Tibial nerve (tissue), 4 donors: ENCODE measurements at regions not wholly inside any gene's neighbourhood (a gene's known extent, or its start where the extent isn't known, plus 50 kb on each side); places are given as distances from the start of the nearest gene placed in this dataset.

ENCODE experiments used
- EP300 ChIP-seq, 2 donors: sonication (generic); formaldehyde crosslinking; IDR thresholded peaks; one replicate each; pipeline ENCODE4 v1.6.1; 2017; ENCODE audit warnings: antibody characterized with exemption in 2 of 2, mild to moderate bottlenecking in 1 of 2
- POLR2A ChIP-seq, 2 donors: fragments of 450-650 bp; IDR thresholded peaks; one replicate each; pipeline ENCODE4 v1.6.1; 2017; ENCODE audit warnings: antibody characterized with exemption in 2 of 2, mild to moderate bottlenecking in 2 of 2, moderate library complexity in 2 of 2
- TF ChIP-seq, protein P1 (sequence below), 5 experiments: fragments of 200-600 bp in 3 of 5; fragments of 450-650 bp in 2 of 5; sonication (generic) in 3 of 5; IDR thresholded peaks; one replicate each; pipeline ENCODE4 v1.5.1; 2016 to 2019; ENCODE audit warnings: antibody characterized with exemption in 5 of 5, mild to moderate bottlenecking in 3 of 5, moderate library complexity in 2 of 5

DNA sequence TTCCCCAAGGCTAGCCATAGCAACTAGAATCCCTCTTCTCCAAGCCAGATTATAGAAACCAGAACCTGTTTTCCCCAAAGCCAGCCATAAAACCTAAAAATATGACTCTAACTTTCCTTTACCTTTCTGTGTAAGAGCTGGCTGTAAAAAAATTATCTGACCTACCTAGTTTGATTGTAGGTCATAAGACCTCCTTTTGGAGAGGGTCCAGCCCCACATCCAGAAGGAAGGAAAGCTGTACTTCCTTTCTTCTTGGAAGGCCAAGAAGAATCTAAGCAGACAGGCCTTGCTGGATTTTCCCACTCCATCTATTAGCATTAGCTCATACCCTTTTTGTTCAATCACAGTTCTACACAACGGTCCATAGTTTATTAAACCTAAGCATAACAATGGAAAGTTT is 1006.3 kb downstream of the SORCS3 start:
- TF ChIP-seq, protein P1, sequence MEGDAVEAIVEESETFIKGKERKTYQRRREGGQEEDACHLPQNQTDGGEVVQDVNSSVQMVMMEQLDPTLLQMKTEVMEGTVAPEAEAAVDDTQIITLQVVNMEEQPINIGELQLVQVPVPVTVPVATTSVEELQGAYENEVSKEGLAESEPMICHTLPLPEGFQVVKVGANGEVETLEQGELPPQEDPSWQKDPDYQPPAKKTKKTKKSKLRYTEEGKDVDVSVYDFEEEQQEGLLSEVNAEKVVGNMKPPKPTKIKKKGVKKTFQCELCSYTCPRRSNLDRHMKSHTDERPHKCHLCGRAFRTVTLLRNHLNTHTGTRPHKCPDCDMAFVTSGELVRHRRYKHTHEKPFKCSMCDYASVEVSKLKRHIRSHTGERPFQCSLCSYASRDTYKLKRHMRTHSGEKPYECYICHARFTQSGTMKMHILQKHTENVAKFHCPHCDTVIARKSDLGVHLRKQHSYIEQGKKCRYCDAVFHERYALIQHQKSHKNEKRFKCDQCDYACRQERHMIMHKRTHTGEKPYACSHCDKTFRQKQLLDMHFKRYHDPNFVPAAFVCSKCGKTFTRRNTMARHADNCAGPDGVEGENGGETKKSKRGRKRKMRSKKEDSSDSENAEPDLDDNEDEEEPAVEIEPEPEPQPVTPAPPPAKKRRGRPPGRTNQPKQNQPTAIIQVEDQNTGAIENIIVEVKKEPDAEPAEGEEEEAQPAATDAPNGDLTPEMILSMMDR (IDR thresholded peaks at IDR 0.05), result no peak
- TF ChIP-seq POLR2A (IDR thresholded peaks at IDR 0.05) (no peak), EP300 (IDR thresholded peaks at IDR 0.05) (no peak)
